NT2/D1 (cell line): ENCODE measurements at regions not wholly inside any gene's neighbourhood (a gene's known extent, or its start where the extent isn't known, plus 50 kb on each side); places are given as distances from the start of the nearest gene placed in this dataset.

Source experiments
- SUZ12 ChIP-seq: IDR thresholded peaks from 2 replicates; pipeline ENCODE4 v1.6.1; 2011; ENCODE audit not compliant: insufficient read length, insufficient read depth; ENCODE audit errors: extremely low read depth
- YY1 ChIP-seq: IDR thresholded peaks from 2 replicates; pipeline ENCODE4 v1.6.1; 2011; ENCODE audit not compliant: insufficient read length, insufficient read depth
- ZNF274 ChIP-seq: IDR thresholded peaks from 2 replicates; pipeline ENCODE4 v1.6.1; 2011; ENCODE audit warnings: mild to moderate bottlenecking, low read depth, low read length

DNA sequence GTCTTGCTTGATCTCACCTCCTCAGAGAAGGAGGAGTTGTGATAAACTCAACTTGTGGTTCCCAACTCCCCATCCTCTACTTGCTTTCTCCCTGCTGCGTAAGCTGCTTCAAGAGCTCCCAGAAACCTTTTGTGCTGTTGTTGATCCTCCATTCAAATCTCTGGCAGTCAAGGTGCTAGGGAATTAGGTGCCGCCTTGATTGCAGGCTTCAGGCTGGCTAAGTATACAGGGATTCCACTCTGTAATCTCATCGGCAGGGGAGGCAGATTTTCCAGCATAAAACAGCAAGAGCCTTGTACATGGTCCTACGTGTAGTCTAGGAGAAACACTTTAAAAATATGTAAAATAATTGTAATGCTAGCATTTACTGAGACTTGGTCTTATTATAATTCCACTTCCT is 116.2 kb upstream of the DDX18 start:
- TF ChIP-seq YY1 (no peak), ZNF274 (no peak), SUZ12 (no peak)
